AG08396 (cell line): ENCODE measurements at regions not wholly inside any gene's neighbourhood (a gene's known extent, or its start where the extent isn't known, plus 50 kb on each side); places are given as distances from the start of the nearest gene placed in this dataset.
"Not testable (repeated sequence)": the region's sequence is repeated elsewhere in the genome, so short reads cannot be mapped to it uniquely, and the experiment has no call there.

Experiments used
- DNase-seq: peaks from one replicate; pipeline ENCODE4 v3.0.0; 2012; ENCODE audit warnings: low spot score, mixed read lengths

DNA sequence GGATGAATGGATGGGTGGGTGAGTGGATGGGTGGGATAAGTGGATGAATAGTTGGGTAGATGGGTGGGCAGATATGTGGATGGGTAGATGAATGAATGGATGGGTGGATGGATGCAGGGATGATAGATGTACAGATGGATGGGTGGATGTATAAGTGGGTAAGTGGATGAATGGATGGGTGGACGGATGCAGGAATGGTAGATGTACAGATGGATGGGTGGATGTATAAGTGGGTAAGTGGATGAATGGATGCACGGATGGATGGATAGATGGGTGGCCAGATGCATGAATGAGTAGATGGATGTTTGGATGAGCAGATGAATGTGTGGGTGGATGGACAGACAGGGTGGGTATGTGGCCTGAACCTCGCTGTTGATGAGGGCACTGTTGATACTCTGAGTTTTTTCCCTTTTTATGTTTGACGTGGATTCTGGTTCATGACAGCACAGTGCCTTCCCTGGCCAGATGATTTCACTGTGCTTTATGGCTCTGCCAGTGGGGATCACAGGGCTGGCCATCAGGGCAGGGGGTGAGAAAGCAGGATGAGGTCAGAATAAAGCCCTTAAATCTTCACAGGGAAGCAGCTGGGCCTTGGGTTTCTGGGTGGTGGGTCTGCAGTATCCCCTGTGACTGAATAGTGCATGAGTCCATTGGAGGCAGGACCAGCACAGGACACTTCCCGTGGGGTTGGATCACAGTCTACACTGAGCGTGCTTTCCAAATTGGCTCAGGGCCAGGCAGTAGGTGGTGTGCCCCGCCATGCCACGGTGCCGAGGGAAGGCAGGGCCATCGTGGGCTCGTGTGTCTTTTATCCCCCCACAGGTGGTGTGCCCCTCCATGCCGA is 213.2 kb downstream of the BANP start:
- DNase-seq = not testable (repeated sequence)

- not testable (repeated sequence) for DNase-seq
Observed at GRCh38 chr16:88165040-88165544, 213.9 kb downstream of the BANP start.

DNA sequence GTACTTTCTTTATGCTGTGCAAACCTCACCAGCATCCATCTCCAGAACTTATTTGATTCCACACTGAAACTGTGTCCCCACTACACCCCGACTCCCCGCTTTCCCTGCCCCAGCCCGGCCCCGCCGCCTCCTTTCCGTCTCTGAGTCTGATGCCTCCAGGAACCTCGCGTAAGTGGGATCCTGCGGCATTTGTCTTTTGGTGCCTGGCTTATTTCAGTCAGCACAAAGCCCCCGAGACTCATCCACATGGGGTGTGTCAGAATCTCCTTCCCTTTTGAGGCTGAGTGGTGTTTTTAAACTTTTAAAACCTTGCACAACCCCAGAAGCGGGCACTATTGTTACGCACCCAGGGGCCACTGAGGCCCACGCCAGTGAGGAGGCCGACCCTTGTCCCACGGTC is 214.4 kb downstream of the BANP start:
- not testable (repeated sequence) for DNase-seq

- DNase-seq = not testable (repeated sequence)
Observed at GRCh38 chr16:88166209-88166773, 215.1 kb downstream of the BANP start.

DNA sequence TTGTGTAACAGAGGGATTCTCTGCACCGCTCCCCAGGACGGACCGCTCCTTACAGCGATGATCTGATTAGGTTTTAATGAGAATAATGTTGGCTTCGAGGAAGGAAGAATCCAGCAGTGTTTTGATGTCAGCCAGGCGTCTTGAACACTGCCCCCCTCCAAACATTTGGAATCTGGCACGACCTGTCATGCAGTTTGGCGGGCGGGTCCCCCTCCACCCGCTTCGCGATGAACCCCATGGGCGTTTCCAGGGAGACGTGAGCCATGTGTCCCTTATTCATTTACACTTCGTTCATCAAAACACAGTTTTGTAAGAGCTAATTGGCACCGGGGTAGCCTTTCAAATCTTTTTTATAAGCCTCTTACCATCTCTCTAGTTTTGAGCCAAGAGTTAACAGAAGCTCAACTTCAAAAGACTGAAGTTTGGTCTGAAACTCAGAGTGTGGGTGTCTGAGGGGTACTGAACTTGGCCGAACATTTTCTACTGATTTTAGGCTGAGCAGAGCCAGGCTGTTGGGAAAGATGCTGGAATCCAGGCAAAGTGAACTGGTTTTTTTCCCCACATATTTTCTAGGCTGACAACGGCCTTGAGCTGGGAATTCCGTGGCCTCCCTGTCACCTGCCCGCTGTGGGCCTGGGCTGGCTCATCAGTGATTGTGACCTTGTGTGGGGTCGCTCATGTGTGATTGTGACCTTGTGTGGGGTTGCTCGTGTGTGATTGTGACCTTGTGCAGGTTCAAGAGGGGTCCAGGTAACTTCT is 214.8 kb upstream of the ZNF469 start:
- not testable (repeated sequence) for DNase-seq

GRCh38 chr16:88168557-88168949 is 214.2 kb upstream of the ZNF469 start:
- DNase-seq = not testable (repeated sequence)

GRCh38 chr16:88169136-88169830 is 213.5 kb upstream of the ZNF469 start:
- DNase-seq = not testable (repeated sequence)

DNA sequence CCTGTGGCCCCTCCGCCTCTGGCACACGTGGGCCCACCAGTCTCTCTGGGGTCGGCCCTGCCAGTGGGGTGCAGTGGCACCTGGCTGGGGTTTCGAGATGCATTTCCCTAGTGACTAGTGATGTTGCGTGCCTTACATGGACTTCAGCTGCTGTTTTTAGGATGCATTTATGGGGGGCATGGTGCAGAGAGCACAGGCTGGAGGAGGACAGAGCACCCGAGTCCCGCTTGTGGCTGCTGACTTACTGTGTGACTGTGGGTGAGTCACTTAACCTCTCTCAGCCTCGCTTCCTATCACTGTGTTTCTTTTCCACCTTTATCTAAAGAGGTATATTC is 213.0 kb upstream of the ZNF469 start:
- not testable (repeated sequence) for DNase-seq

DNA sequence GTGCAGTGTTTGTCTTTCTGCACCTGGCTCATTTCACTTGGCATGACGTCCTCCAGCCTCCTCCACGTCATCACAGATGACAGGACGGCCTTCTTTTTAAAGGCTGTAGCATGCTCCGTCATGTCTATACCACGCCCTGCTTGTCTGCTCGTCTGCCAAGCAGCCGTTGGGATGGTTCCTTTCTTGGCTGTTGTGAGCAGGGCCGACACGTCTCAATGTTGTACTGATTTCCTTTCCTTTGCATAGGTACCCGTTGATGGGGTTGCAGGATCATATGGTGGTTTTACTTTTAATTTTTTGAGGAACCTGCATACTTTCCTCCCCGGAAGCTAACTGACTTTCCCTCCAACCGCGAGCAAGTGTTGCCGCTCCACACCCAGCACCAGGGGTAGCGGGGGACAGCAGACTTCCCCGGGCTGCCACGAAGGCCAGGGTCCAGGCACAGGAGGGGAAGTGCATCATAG is 212.2 kb upstream of the ZNF469 start:
- DNase-seq = no peak

GRCh38 chr16:88171126-88171525 is 211.6 kb upstream of the ZNF469 start:
- DNase-seq = not testable (repeated sequence)

- not testable (repeated sequence) for DNase-seq
Observed at GRCh38 chr16:88176184-88176583, 206.6 kb upstream of the ZNF469 start.

GRCh38 chr16:88176591-88177180 is 206.1 kb upstream of the ZNF469 start:
- not testable (repeated sequence) for DNase-seq

DNA sequence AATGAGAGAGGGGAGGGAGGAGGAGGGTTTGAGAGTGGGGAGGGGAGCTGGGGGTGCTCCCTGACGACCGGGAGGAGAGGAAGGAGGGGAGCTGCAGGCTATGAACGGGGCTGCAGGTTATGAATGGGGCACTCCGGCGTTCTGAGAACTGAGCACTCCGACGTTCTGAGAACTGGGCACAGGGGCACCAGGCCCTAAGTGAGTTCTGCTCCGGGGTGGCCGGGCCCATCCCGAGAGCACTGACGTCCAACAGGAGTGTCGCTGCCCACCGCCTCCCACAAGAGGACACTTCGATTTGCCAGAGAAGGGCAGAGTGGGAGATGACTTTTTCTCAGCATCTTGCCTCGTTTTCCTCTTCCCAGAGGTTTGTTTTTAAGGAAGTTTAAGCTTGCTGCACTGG is 204.5 kb upstream of the ZNF469 start:
- not testable (repeated sequence) for DNase-seq

DNA sequence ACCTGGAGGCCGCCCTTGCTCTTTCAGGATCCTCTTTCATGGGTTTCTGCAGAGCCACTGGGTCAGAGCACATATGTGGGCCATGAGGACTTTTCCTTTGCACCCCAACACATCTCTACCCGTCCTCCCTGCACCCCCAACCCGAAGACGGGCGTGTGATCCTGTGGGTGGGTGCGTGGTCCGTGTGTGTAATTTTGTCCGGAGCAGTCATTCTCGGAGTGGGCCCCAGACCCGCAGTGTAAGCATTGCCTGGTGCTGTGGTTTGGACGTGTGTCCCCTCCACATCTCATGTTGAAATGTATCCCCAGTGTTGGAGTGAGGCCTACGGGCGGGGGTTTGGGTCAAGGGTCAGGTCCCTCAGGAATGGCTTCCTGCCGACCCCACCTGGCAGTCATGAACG is 203.9 kb upstream of the ZNF469 start:
- DNase-seq = not testable (repeated sequence)

- DNase-seq = not testable (repeated sequence)
Observed at GRCh38 chr16:88182967-88183881, 199.5 kb upstream of the ZNF469 start.

- DNase-seq = not testable (repeated sequence)
Observed at GRCh38 chr16:88184053-88184452, 198.7 kb upstream of the ZNF469 start.

DNA sequence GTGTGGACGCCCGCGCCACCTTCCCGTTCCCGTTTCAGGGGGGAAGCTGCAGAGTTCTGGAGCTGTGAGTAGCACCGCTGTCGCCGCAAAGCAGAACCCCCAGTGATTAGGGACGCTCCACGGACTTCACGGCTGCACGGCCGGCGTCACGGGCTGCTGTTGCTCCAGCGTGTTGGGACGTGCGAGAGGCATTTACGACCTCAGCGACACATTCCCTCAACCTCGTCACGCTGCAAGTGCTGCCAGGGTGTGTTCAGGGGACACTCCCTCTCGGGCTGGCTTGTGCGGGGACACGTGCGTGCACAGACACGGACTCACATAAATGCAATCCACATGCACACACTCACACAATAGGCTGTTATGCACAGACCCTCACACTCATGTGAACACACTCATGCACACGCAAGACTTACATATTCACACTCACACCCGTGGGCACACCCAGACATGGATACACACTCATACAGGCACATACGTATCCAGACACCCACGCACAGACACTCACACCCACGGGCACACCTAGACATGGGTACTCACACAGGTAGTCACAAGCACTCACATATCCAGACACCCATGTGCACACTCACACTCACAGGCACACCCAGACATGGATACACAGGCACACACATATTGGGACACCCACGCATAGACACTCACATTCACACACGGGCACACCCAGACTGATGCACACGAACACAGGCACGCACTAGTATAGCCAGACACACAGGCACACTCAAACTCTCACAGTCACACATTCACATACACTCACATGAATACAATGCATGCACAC is 198.0 kb upstream of the ZNF469 start:
- DNase-seq = not testable (repeated sequence)

- not testable (repeated sequence) for DNase-seq
Observed at GRCh38 chr16:88185406-88185805, 197.4 kb upstream of the ZNF469 start.
